ENCODE measurements at regions not wholly inside any gene's neighbourhood (a gene's known extent, or its start where the extent isn't known, plus 50 kb on each side); places are given as distances from the start of the nearest gene placed in this dataset.

- no peaks in the 10 kb centered on the region for H4K20me1 ChIP-seq (ENCODE audit: control insufficient read depth, insufficient read depth, low read length, poor library complexity, severe bottlenecking)
- no peak overlapping the region for H3K4me3 ChIP-seq (ENCODE audit: control extremely low read depth in 1 of 5, extremely low read depth in 1 of 5, insufficient read depth in 1 of 5, low read depth in 2 of 5, low read length in 4 of 5)
- no peaks in the 10 kb centered on the region for H3K79me2 ChIP-seq (ENCODE audit: control insufficient read depth, insufficient read depth, low read length)
- no peak for ATAC-seq (ENCODE audit: low read depth)
- H3K27ac ChIP-seq (ENCODE audit: low read length in 2 of 2), result no peak overlapping the region
- H3K4me2 ChIP-seq (replicated peaks; ENCODE audit: low read depth, low read length, poor library complexity, severe bottlenecking), result no peak overlapping the region
- peaks cover 6% of the 10 kb centered on the region for H3K4me1 Mint-ChIP-seq
- CTCF ChIA-PET, result no interaction called here
- H3K27ac Mint-ChIP-seq, result no peak overlapping the region
- intact Hi-C loops (cut with micrococcal nuclease), result no loop called here
- H3K4me3 Mint-ChIP-seq, result no peak overlapping the region
- peaks cover 0 to 7% (median 0%) of the 10 kb centered on the region in 4 experiments for H3K27me3 ChIP-seq (replicated peaks in 1 of 4; ENCODE audit: control extremely low read depth in 1 of 4, control insufficient read depth in 3 of 4, insufficient read depth in 4 of 4, low read length in 3 of 4)
- 78% methylated on average over 7 of the region's 9 CpGs for WGBS (ENCODE audit: insufficient coverage)
- no peaks in the 10 kb centered on the region for H3K9me3 Mint-ChIP-seq (ENCODE audit: insufficient read depth)
- H3K36me3 ChIP-seq (replicated peaks in 1 of 2; ENCODE audit: control extremely low read depth in 1 of 2, control insufficient read depth in 1 of 2, extremely low read depth in 1 of 2, insufficient read depth in 2 of 2, low read length in 1 of 2), result no peaks in the 10 kb centered on the region
- H2AFZ ChIP-seq (ENCODE audit: insufficient read depth, low read depth, low read length, poor library complexity, severe bottlenecking), result no peak overlapping the region
- peaks cover 0 to 5% of the 10 kb centered on the region in 2 donors for H3K4me1 ChIP-seq (ENCODE audit: control insufficient read depth in 2 of 2, insufficient read depth in 2 of 2, low read length in 2 of 2)
- peaks cover 26% of the 10 kb centered on the region for H3K27me3 Mint-ChIP-seq
- no peak for TF ChIP-seq EZH2 (IDR thresholded peaks at IDR 0.05; ENCODE audit: borderline replicate concordance, insufficient read depth, low read depth, low read length, poor library complexity, severe bottlenecking)
- TF ChIP-seq CTCF (IDR thresholded peaks at IDR 0.05), result no peak
- POLR2A ChIA-PET, result no interaction called here
- H3K9me3 ChIP-seq (ENCODE audit: control extremely low read depth in 1 of 3, control insufficient read depth in 2 of 3, insufficient read depth in 1 of 3, low read length in 2 of 3), result peaks cover 0 to 4% (median 0%) of the 10 kb centered on the region in 3 donors
- no peak for DNase-seq
- H3K9ac ChIP-seq (ENCODE audit: low read length), result no peak overlapping the region
These were observed 1282.1 kb downstream of the TBC1D22A start for GRCh38 chr22:48044487-48045060.

- no peak overlapping the region for H3K4me3 Mint-ChIP-seq
- peaks cover 0 to 7% (median 0%) of the 10 kb centered on the region in 4 experiments for H3K27me3 ChIP-seq (replicated peaks in 1 of 4; ENCODE audit: control extremely low read depth in 1 of 4, control insufficient read depth in 3 of 4, insufficient read depth in 4 of 4, low read length in 3 of 4)
- no peak overlapping the region for H3K9ac ChIP-seq (ENCODE audit: low read length)
- H3K9me3 Mint-ChIP-seq (ENCODE audit: insufficient read depth), result no peaks in the 10 kb centered on the region
- TF ChIP-seq EZH2 (IDR thresholded peaks at IDR 0.05; ENCODE audit: borderline replicate concordance, insufficient read depth, low read depth, low read length, poor library complexity, severe bottlenecking), result no peak
- no peak for TF ChIP-seq CTCF (IDR thresholded peaks at IDR 0.05)
- no peak overlapping the region for H3K4me3 ChIP-seq (ENCODE audit: control extremely low read depth in 1 of 5, extremely low read depth in 1 of 5, insufficient read depth in 1 of 5, low read depth in 2 of 5, low read length in 4 of 5)
- intact Hi-C loops (cut with micrococcal nuclease), result no loop called here
- ChIA-PET POLR2A (no interaction called here), CTCF (no interaction called here)
- DNase-seq (no peak), ATAC-seq (ENCODE audit: low read depth) (no peak)
- H3K4me1 ChIP-seq (ENCODE audit: control insufficient read depth in 2 of 2, insufficient read depth in 2 of 2, low read length in 2 of 2), result peaks cover 8 to 12% of the 10 kb centered on the region in 2 donors
- no peaks in the 10 kb centered on the region for H3K36me3 ChIP-seq (replicated peaks in 1 of 2; ENCODE audit: control extremely low read depth in 1 of 2, control insufficient read depth in 1 of 2, extremely low read depth in 1 of 2, insufficient read depth in 2 of 2, low read length in 1 of 2)
- peaks cover 0 to 8% (median 3%) of the 10 kb centered on the region in 3 donors for H3K9me3 ChIP-seq (ENCODE audit: control extremely low read depth in 1 of 3, control insufficient read depth in 2 of 3, insufficient read depth in 1 of 3, low read length in 2 of 3)
- 74% methylated on average over 6 of the region's 6 CpGs for WGBS (ENCODE audit: insufficient coverage)
- peaks cover 13% of the 10 kb centered on the region for H3K4me1 Mint-ChIP-seq
- H3K4me2 ChIP-seq (replicated peaks; ENCODE audit: low read depth, low read length, poor library complexity, severe bottlenecking), result no peak overlapping the region
- peaks cover 26% of the 10 kb centered on the region for H3K27me3 Mint-ChIP-seq
- no peak overlapping the region for H3K27ac ChIP-seq (ENCODE audit: low read length in 2 of 2)
- H2AFZ ChIP-seq (ENCODE audit: insufficient read depth, low read depth, low read length, poor library complexity, severe bottlenecking), result no peak overlapping the region
- H3K79me2 ChIP-seq (ENCODE audit: control insufficient read depth, insufficient read depth, low read length), result no peaks in the 10 kb centered on the region
- H4K20me1 ChIP-seq (ENCODE audit: control insufficient read depth, insufficient read depth, low read length, poor library complexity, severe bottlenecking), result no peaks in the 10 kb centered on the region
- no peak overlapping the region for H3K27ac Mint-ChIP-seq
These were observed 1281.1 kb downstream of the TBC1D22A start for GRCh38 chr22:48043581-48043980.
